Panc1 (cell line): ENCODE measurements at regions not wholly inside any gene's neighbourhood (a gene's known extent, or its start where the extent isn't known, plus 50 kb on each side); places are given as distances from the start of the nearest gene placed in this dataset.

Source experiments
- POLR2AphosphoS5 ChIP-seq: IDR thresholded peaks from 2 replicates; pipeline ENCODE4 v1.6.1; 2012; ENCODE audit warnings: mild to moderate bottlenecking, low read depth, low read length, moderate library complexity
- TF ChIP-seq, protein P1 (sequence below): fragments of 450-650 bp; IDR thresholded peaks from 2 replicates; pipeline ENCODE4 v1.5.1; 2017; ENCODE audit warnings: mild to moderate bottlenecking
- TF ChIP-seq, protein P2 (sequence below), 2 experiments: IDR thresholded peaks; 2 replicates each; pipeline ENCODE4 v1.6.1; 2011 to 2012; ENCODE audit warnings: low read depth in 2 of 2, control low read depth in 1 of 2, low read length in 1 of 2, mild to moderate bottlenecking in 1 of 2, moderate library complexity in 1 of 2; ENCODE audit not compliant: insufficient read depth in 1 of 2

DNA sequence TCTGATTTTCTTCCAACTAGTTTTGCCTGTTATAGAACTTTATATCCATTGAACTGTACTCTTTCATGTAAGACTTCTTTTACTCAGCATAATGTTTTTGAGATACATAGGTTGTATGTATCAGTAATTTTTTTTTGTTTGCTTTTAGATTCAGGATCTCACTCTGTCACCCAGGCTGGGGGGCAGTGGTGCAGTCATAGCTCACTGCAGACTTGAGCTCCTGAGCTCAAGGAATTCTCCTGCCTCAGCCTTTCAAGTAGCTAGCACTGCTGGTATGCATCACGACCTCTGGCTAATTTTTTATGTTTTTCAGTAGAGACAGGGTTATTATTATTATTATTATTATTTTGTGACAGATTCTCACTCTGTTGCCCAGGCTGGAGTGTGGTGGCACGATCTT, 65.0 kb upstream of the DDHD1 start:
- TF ChIP-seq, protein P1, sequence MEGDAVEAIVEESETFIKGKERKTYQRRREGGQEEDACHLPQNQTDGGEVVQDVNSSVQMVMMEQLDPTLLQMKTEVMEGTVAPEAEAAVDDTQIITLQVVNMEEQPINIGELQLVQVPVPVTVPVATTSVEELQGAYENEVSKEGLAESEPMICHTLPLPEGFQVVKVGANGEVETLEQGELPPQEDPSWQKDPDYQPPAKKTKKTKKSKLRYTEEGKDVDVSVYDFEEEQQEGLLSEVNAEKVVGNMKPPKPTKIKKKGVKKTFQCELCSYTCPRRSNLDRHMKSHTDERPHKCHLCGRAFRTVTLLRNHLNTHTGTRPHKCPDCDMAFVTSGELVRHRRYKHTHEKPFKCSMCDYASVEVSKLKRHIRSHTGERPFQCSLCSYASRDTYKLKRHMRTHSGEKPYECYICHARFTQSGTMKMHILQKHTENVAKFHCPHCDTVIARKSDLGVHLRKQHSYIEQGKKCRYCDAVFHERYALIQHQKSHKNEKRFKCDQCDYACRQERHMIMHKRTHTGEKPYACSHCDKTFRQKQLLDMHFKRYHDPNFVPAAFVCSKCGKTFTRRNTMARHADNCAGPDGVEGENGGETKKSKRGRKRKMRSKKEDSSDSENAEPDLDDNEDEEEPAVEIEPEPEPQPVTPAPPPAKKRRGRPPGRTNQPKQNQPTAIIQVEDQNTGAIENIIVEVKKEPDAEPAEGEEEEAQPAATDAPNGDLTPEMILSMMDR: no peak
- no peak for TF ChIP-seq POLR2AphosphoS5
- TF ChIP-seq, protein P2, sequence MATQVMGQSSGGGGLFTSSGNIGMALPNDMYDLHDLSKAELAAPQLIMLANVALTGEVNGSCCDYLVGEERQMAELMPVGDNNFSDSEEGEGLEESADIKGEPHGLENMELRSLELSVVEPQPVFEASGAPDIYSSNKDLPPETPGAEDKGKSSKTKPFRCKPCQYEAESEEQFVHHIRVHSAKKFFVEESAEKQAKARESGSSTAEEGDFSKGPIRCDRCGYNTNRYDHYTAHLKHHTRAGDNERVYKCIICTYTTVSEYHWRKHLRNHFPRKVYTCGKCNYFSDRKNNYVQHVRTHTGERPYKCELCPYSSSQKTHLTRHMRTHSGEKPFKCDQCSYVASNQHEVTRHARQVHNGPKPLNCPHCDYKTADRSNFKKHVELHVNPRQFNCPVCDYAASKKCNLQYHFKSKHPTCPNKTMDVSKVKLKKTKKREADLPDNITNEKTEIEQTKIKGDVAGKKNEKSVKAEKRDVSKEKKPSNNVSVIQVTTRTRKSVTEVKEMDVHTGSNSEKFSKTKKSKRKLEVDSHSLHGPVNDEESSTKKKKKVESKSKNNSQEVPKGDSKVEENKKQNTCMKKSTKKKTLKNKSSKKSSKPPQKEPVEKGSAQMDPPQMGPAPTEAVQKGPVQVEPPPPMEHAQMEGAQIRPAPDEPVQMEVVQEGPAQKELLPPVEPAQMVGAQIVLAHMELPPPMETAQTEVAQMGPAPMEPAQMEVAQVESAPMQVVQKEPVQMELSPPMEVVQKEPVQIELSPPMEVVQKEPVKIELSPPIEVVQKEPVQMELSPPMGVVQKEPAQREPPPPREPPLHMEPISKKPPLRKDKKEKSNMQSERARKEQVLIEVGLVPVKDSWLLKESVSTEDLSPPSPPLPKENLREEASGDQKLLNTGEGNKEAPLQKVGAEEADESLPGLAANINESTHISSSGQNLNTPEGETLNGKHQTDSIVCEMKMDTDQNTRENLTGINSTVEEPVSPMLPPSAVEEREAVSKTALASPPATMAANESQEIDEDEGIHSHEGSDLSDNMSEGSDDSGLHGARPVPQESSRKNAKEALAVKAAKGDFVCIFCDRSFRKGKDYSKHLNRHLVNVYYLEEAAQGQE (IDR thresholded peaks at IDR 0.05; ENCODE audit: insufficient read depth in 1 of 2, low read depth in 2 of 2, low read length in 1 of 2): no peak
